ENCODE measurements at regions not wholly inside any gene's neighbourhood (a gene's known extent, or its start where the extent isn't known, plus 50 kb on each side); places are given as distances from the start of the nearest gene placed in this dataset.

DNA sequence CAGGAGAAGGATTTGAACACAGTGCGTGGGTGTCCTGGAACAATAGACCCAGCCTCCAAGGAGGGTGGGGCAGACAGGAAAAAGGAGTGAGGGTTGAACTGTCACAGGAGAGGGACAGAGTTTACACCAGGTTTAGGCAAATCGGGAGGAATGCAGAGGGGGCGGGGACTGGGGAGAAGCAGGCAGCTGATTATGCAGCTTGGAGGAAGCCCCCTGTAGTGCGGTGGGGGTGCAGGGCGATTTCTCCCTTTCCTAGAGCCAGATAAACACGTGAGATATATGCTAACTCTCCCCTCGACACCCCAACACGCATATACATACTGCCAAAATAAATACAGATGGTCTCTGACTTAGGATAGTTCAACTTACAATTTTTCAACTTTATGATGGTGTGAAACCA lies 108.6 kb upstream of the PRR20G start:
- DNase-seq (ENCODE audit: low spot score) = no peak

DNA sequence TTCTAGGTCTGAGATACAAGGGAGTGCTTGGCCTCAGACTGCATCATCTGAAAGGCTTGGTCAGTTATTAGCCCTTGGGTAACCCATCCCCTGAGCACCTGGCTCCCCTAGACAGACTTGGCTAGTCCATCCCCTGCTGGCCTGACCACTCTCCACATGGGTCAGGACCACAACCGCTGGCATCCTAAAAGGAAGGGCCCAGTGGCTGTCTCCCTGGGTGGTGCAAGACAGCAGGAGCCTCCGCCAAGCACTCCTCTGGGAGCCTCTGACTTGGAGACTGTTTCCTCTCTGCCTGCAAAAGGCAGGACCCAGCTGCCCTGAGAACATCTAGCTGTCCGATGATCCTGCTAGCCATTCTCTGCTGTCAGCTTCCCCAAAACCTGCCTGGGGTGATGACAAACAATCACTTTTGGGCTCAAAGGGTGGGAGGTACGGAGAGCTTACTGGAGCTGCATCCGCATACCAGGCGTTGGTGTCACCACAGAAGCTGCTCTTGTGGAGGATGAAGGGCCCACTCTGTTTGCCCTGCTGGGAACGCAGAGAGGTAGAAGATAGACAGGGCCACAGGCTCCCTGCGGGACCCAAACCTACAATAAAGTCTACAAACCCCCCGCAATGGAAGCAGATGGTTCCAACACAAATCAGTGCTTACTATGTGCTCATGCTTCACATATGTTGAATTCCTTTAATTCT lies 108.0 kb upstream of the PRR20G start:
- no peak for DNase-seq (ENCODE audit: low spot score)

- DNase-seq (ENCODE audit: low spot score) = no peak
Observed at GRCh38 chr3:127394984-127395662, 107.3 kb upstream of the PRR20G start.

DNA sequence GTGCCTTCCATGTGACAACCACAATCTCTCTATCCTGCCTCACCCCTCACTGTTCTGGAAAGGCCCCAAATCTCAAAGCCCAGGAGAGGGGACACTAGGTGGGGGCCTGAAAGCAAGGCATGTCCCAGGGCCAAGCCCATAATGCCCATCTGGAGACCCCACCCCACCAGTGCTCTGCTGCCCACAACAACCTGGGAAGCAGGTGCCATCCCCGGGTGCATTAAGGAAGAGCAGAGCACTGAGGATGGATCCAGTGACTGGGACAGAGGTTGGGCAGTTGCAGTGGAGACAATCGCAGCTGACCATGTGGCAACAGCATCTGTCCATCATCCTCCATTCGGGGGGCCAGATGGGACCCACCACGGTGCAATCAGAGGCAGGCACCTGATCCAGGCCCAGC lies 106.2 kb upstream of the PRR20G start:
- DNase-seq (ENCODE audit: low spot score) = no peak

DNA sequence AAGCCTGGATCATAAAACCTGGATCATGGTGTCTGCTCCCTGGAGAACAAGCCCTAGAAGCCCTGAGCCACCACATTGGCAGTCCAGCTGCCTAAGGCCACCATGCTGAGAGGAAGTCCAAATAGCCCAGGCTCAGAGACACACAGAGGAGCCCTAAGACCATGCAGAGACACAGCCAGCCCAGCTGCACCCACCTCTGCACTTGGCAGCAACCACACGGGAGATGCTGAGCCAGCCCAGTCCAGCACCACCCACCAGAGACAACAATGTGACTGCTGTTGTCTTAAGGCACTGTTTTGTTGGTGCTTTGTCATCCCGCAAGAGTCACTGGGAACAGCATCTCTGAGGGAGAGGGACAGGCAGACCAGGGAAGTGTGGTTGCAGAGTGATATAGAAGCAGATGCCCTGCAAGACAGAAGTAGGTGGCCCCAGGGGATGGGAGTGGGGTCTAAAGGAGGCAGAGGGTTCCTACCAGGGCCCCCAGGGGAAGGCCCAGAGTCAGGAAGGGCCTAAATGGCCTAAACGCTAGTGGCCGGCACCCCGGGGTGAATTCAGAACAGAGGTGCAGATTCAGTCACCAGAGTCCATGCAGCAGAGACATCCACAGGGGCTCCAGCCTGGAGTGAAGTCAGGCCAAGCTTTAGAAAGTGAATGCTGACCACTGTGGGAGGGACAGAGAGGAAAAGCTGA lies 105.4 kb upstream of the PRR20G start:
- DNase-seq (ENCODE audit: low spot score) = no peak

GRCh38 chr3:127392156-127392490 lies 104.3 kb upstream of the PRR20G start:
- no peak for DNase-seq (ENCODE audit: low spot score)

DNA sequence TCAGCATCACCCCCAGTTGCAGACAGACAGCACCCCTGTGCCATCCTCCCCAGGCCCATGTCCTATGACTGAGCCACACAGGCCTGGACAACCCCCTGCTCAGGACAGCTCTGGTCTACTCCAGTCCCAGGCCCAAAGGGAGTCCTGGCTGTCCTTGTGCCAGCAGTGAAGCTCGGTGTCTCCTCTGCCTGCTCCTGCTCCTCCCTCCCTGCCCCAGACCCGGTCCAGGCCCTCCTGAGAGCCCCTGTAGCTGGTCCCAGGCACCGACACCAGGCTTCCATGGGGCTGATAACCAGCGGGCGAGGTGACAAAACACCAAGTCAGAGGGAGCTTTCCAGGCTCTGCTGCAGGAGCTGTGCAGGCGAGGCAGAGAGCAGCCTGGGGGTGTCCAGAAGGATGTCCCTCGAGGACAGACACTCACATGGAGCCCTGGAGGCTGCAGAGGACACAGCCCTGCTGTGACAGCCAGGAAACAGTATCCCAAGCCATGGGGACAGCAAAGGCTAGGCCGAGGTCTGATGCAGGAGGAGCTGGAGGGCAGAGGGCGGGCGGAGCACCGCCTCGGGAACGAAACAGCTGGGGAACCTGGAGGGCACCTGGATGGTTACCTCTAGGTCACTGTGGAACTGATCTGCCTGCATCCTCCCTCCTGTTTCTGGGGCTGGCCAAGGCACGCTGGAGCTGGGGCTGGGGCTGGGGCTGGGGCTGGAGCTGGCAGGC lies 103.8 kb upstream of the PRR20G start:
- no peak for DNase-seq (ENCODE audit: low spot score)

GRCh38 chr3:127390365-127391025 lies 102.6 kb upstream of the PRR20G start:
- no peak for DNase-seq (ENCODE audit: low spot score)

DNA sequence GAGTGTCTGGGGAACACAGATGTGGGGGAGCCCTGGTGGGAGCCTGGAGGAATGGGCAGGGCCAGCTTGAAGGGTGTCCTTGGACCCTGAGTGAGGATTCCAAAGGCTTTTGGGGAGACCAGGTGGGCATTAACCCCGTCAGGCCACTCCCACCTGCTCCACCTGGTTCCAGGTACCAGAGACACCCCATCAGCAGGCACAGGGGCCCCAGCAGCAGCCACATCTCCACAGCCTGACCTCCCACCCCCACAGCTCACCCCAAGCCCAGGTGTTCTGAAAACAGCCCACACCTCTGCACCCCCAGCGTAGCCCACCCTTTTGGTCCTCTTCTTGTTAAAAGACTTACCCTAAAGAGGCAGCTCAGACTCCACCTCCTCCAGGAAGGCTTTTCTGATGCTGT lies 102.1 kb upstream of the PRR20G start:
- DNase-seq (ENCODE audit: low spot score) = no peak

DNA sequence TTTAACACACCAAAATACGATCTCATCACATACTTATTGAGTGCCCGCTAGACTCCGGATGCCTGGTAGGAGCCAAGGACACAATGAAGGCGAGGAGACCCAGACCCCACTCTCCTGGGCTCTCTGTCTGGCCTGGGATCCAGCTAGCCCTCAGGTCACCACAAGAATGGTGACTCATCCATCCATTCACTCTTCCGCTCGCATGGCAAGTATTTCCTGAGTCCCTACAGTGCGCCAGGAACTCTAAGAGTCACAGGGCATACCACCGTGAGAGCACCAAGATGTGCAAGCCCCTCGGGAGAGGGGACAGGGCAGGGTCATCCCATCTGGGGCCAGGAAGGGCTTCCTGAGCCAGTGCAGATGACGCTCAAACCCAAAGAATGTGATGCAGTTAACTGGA lies 101.6 kb upstream of the PRR20G start:
- DNase-seq (ENCODE audit: low spot score) = no peak

- no peak for DNase-seq (ENCODE audit: low spot score)
Observed at GRCh38 chr3:127388427-127388826, 100.6 kb upstream of the PRR20G start.

DNA sequence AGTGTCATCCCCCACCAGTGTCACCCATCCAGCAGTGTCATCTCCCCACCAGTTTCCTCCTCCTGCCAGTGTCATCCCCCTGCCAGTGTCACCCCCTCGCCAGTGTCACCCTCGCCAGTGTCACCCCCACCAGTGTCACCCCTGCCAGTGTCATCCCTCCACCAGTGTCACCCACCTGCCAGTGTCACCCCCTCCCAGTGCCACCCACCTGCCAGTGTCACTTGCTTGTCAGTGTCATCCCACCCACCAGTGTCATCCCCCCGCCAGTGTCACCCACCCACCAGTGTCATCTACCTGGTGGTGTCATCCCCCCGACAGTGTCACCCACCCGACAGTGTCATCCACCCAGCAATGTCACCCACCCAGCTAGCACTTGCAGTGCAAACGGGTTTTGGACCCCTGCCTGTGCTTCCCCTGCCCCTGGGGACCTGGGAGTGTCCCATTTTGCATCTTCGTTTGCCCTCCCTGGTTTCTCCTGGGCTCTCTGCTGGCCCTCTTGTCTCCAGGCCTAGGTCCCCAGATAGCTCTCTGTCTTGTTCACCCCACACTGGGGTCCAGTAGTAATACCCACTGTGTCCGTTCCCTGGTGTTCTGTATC lies 99.8 kb upstream of the PRR20G start:
- no peak for DNase-seq (ENCODE audit: low spot score)

- no peak for DNase-seq (ENCODE audit: low spot score)
Observed at GRCh38 chr3:127387119-127387518, 99.3 kb upstream of the PRR20G start.

GRCh38 chr3:127386490-127386889 lies 98.6 kb upstream of the PRR20G start:
- no peak for DNase-seq (ENCODE audit: low spot score)

- DNase-seq (ENCODE audit: low spot score) = no peak
Observed at GRCh38 chr3:127385540-127385870, 97.7 kb upstream of the PRR20G start.

DNA sequence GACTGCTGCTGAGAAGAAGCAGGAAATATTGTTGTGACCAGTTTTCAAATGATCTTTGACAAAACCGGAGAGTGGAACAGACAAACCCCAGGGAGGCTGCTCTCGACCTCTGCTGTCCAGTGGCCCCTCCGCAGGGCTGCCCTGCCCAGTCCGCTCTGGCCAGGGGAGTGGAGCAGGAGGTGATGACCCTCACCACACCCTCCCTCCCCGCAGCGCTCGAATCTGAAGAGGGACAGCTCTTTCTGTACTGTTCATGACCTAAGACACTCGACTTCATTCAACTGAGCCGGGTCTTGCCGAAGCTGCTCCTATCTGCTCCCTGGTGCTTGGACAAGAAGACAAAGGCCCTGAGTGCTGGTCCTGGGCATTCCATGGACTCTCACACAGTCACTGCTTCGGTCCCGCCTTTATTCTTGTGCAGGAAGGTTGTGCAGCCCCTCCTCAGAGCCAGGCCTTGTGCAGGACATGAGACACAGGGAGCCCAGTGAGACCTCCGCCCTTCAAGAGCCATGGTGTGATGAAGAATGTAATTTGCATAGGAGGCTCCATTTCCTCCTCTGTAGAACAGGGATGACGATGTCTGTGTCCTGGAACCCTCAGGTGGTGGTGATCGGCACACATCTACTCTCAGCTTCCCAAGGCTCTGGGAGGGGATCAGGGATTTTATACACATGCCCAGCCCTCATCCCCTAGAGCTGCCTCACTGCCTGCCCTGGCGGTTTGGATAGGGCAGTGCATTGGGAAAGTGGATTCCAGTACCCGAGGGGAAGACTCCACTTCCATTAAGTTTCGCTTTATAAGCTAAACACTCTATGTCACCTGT lies 97.1 kb upstream of the PRR20G start:
- DNase-seq (ENCODE audit: low spot score) = no peak

DNA sequence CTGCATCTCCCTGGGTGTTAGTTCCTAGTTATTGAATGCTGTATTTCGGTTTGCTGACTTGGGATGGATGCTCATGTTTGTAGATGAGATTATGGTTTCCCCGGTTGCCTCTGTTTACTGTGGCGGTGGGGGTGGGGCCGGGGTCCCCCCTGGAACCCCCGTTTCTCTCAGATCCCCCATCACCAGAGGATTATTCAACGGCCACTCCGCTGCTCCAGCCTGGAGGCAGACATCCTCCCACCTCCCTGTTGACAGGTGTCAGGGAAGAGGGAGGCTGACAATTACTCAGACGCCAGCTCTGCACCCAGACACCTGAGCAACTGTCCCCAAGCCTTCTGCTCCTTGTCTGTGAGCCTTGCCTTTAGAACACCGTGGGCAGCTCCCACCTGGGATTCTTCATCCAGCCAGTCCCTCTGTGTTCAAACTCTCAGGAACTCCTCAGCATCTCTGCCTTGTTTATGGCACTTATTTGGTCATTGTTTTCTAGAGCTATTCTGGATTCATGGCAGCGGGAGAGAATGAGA lies 95.9 kb upstream of the PRR20G start:
- DNase-seq (ENCODE audit: low spot score) = no peak

GRCh38 chr3:127377801-127378655 lies 90.2 kb upstream of the PRR20G start:
- DNase-seq (ENCODE audit: low spot score) = no peak

- no peak for DNase-seq (ENCODE audit: low spot score)
Observed at GRCh38 chr3:127375151-127375930, 87.5 kb upstream of the PRR20G start.
